Panc1 (cell line): ENCODE measurements at regions not wholly inside any gene's neighbourhood (a gene's known extent, or its start where the extent isn't known, plus 50 kb on each side); places are given as distances from the start of the nearest gene placed in this dataset.

Experiments used
- ATAC-seq: fragments of 200-7000 bp; cut with Tn5 transposase; 2 replicates; pipeline ENCODE4 v1.9.1; 2020; ENCODE audit warnings: mild to moderate bottlenecking, moderate library complexity
- BruUV-seq: library from RNA; stranded (reverse); fragments of 400-500 nt; replicated peaks from 2 replicates; lab custom pipeline; 2021; lab: Mats Ljungman, UMichigan
- CTCF ChIA-PET: fragments of 300-600 bp; sonication (Branson Sonifier 250); formaldehyde crosslinking; loops from one replicate; lab custom pipeline; 2022; ENCODE audit warnings: antibody characterized with exemption; lab: Charles Lee
- POLR2A ChIA-PET: fragments of 300-600 bp; sonication (Branson Sonifier 250); formaldehyde crosslinking; loops from one replicate; lab custom pipeline; 2022; ENCODE audit warnings: antibody characterized with exemption; lab: Charles Lee
- DNase-seq: peaks from one replicate; pipeline ENCODE4 v3.0.0-alpha.2; 2010; ENCODE audit warnings: low read depth, low spot score
- H3K27ac ChIP-seq: 2 replicates; pipeline ENCODE4 v1.5.1; 2011; ENCODE audit warnings: mild to moderate bottlenecking, low read length, inconsistent platforms
- H3K27me3 ChIP-seq: fragments of 200-500 bp; sonication (Bioruptor generic); 2 replicates; pipeline ENCODE4 v1.6.0; 2014; ENCODE audit warnings: low read length, inconsistent platforms; ENCODE audit not compliant: control insufficient read depth, insufficient read depth
- H3K36me3 ChIP-seq: fragments of 200-500 bp; sonication (Bioruptor generic); 2 replicates; pipeline ENCODE4 v1.5.1; 2014; ENCODE audit warnings: inconsistent platforms, mild to moderate bottlenecking, low read length, moderate library complexity; ENCODE audit not compliant: control insufficient read depth, insufficient read depth
- H3K4me1 ChIP-seq: 2 replicates; pipeline ENCODE4 v1.5.1; 2011; ENCODE audit warnings: inconsistent platforms, mild to moderate bottlenecking, low read length, moderate library complexity; ENCODE audit not compliant: control insufficient read depth, insufficient read depth
- H3K4me3 ChIP-seq, 2 experiments: 2 replicates each; pipeline ENCODE4 v1.5.1; 2011 to 2012; ENCODE audit warnings: low read depth in 2 of 2, low read length in 2 of 2, mild to moderate bottlenecking in 2 of 2, inconsistent platforms in 1 of 2, moderate library complexity in 1 of 2
- H3K9me3 ChIP-seq: fragments of 200-500 bp; sonication (Bioruptor generic); 2 replicates; pipeline ENCODE4 v1.5.1; 2014; ENCODE audit warnings: low read depth, mild to moderate bottlenecking, inconsistent platforms, low read length, moderate library complexity; ENCODE audit not compliant: control insufficient read depth, insufficient read depth
- POLR2AphosphoS5 ChIP-seq: IDR thresholded peaks from 2 replicates; pipeline ENCODE4 v1.6.1; 2012; ENCODE audit warnings: mild to moderate bottlenecking, low read depth, low read length, moderate library complexity
- SIN3A ChIP-seq: IDR thresholded peaks from 2 replicates; pipeline ENCODE4 v1.6.1; 2012; ENCODE audit warnings: low read depth, mild to moderate bottlenecking, low read length, moderate library complexity, borderline replicate concordance; ENCODE audit not compliant: insufficient read depth
- TCF7L2 ChIP-seq: IDR thresholded peaks from 2 replicates; pipeline ENCODE4 v1.6.1; 2011; ENCODE audit warnings: mild to moderate bottlenecking, low read depth, low read length, inconsistent platforms
- in situ Hi-C: cut with HindIII; loops from 2 replicates; pipeline ENCODE4 v1.10.0; 2016; ENCODE audit warnings: low sequenced_read_pairs, low pct_unique_long_range_greater_than_20kb
- intact Hi-C: fragments of 100-400 bp; cut with micrococcal nuclease; formaldehyde crosslinking; loops from one replicate; pipeline ENCODE4 v1.10.0; 2022; ENCODE audit not compliant: unreplicated experiment
- TF ChIP-seq, protein P1 (sequence below): fragments of 450-650 bp; IDR thresholded peaks from 2 replicates; pipeline ENCODE4 v1.5.1; 2017; ENCODE audit warnings: mild to moderate bottlenecking
- TF ChIP-seq, protein P2 (sequence below), 2 experiments: IDR thresholded peaks; 2 replicates each; pipeline ENCODE4 v1.6.1; 2011 to 2012; ENCODE audit warnings: low read depth in 2 of 2, control low read depth in 1 of 2, low read length in 1 of 2, mild to moderate bottlenecking in 1 of 2, moderate library complexity in 1 of 2; ENCODE audit not compliant: insufficient read depth in 1 of 2

DNA sequence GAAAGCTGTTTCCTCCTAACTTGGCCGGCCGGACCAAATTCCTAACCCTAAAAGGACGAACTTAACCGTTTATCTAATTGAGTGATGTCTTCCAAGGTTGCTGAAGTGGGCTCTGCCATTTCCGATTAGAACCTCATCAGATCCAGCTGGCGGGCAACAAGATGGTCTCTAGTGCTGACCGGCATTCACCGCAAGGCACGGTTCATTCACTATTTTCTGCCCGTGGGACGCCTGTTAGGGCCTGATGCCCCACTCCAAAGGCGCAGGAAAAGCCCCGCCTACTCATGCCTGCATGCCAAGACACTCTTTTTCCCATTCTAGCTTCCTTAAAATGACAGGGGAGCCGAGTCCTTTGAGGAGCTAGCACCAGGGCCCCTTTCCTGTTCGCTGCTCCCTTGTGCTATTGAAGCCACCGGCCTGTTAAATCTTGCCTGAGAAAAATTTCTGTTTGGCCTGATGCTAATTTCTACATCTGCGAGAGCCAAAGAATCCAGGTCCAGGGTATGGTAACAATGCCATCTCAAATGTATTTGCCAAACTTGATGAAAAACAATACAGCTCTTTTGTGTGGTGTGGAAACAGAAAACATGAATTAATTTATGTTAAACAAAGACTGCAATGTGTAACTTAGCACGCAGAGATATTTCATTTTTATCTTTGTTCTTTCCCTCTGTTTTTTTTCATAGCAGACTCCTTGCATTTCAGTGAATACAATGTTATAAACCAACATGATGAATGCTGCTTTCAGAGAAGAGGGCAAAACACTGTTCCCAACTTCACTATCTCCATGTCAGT lies 1071.2 kb upstream of the USP15 start:
- ATAC-seq (no peak), DNase-seq (no peak)
- H3K9me3 ChIP-seq: no peaks in the 10 kb centered on the region
- BruUV-seq: no TSS peak
- in situ Hi-C loops (no loop called here), intact Hi-C loops (no loop called here)
- no peaks in the 10 kb centered on the region for H3K27me3 ChIP-seq
- H3K4me3 ChIP-seq: no peak overlapping the region
- no peak overlapping the region for H3K27ac ChIP-seq
- ChIA-PET CTCF (no interaction called here), POLR2A (no interaction called here)
- TF ChIP-seq TCF7L2 (no peak), SIN3A (no peak), POLR2AphosphoS5 (no peak)
- TF ChIP-seq, protein P1, sequence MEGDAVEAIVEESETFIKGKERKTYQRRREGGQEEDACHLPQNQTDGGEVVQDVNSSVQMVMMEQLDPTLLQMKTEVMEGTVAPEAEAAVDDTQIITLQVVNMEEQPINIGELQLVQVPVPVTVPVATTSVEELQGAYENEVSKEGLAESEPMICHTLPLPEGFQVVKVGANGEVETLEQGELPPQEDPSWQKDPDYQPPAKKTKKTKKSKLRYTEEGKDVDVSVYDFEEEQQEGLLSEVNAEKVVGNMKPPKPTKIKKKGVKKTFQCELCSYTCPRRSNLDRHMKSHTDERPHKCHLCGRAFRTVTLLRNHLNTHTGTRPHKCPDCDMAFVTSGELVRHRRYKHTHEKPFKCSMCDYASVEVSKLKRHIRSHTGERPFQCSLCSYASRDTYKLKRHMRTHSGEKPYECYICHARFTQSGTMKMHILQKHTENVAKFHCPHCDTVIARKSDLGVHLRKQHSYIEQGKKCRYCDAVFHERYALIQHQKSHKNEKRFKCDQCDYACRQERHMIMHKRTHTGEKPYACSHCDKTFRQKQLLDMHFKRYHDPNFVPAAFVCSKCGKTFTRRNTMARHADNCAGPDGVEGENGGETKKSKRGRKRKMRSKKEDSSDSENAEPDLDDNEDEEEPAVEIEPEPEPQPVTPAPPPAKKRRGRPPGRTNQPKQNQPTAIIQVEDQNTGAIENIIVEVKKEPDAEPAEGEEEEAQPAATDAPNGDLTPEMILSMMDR: no peak
- TF ChIP-seq, protein P2, sequence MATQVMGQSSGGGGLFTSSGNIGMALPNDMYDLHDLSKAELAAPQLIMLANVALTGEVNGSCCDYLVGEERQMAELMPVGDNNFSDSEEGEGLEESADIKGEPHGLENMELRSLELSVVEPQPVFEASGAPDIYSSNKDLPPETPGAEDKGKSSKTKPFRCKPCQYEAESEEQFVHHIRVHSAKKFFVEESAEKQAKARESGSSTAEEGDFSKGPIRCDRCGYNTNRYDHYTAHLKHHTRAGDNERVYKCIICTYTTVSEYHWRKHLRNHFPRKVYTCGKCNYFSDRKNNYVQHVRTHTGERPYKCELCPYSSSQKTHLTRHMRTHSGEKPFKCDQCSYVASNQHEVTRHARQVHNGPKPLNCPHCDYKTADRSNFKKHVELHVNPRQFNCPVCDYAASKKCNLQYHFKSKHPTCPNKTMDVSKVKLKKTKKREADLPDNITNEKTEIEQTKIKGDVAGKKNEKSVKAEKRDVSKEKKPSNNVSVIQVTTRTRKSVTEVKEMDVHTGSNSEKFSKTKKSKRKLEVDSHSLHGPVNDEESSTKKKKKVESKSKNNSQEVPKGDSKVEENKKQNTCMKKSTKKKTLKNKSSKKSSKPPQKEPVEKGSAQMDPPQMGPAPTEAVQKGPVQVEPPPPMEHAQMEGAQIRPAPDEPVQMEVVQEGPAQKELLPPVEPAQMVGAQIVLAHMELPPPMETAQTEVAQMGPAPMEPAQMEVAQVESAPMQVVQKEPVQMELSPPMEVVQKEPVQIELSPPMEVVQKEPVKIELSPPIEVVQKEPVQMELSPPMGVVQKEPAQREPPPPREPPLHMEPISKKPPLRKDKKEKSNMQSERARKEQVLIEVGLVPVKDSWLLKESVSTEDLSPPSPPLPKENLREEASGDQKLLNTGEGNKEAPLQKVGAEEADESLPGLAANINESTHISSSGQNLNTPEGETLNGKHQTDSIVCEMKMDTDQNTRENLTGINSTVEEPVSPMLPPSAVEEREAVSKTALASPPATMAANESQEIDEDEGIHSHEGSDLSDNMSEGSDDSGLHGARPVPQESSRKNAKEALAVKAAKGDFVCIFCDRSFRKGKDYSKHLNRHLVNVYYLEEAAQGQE (IDR thresholded peaks at IDR 0.05; ENCODE audit: insufficient read depth in 1 of 2, low read depth in 2 of 2, low read length in 1 of 2): no peak
- no peaks in the 10 kb centered on the region for H3K4me1 ChIP-seq
- H3K36me3 ChIP-seq: no peaks in the 10 kb centered on the region

DNA sequence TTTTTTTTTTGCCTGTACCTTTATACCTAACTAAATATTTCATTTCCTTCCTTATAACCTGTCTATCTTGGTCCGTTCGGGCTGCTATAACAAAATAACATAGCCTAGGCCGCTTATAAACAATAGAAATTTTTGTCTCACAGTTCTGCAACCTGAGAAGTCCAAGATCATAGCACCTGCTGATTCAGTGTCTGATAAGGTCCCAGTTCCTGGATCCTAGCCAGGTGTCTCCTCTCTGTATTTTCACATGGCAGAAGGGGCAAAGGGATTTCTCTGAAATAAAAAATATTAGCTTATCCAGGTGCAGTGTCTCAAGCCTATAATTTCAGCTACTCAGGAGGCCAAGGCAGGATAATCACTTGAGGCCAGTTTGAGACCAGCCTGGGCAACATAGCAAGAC lies 1046.6 kb upstream of the USP15 start:
- in situ Hi-C loops: no loop called here
- no peaks in the 10 kb centered on the region for H3K27me3 ChIP-seq
- POLR2A ChIA-PET: interaction anchor here (0.6 kb wide), 1 partner anchor 700 kb away, joined by 3 read pairs; no protein-coding TSS in a partner anchor
- H3K4me3 ChIP-seq: no peak overlapping the region
- ATAC-seq (no peak), DNase-seq (no peak)
- H3K27ac ChIP-seq: no peak overlapping the region
- CTCF ChIA-PET: no interaction called here
- no peaks in the 10 kb centered on the region for H3K36me3 ChIP-seq
- H3K9me3 ChIP-seq: no peaks in the 10 kb centered on the region; the same call in 1 of the 2 replicates
- TF ChIP-seq, protein P1: no peak
- TF ChIP-seq TCF7L2: no peak
- TF ChIP-seq POLR2AphosphoS5: no peak
- TF ChIP-seq SIN3A: no peak
- TF ChIP-seq, protein P2 (IDR thresholded peaks at IDR 0.05; ENCODE audit: insufficient read depth in 1 of 2, low read depth in 2 of 2, low read length in 1 of 2): no peak
- H3K4me1 ChIP-seq: no peaks in the 10 kb centered on the region
- BruUV-seq: no TSS peak
- intact Hi-C loops: no loop called here
